ENCODE measurements at regions not wholly inside any gene's neighbourhood (a gene's known extent, or its start where the extent isn't known, plus 50 kb on each side); places are given as distances from the start of the nearest gene placed in this dataset.

DNA sequence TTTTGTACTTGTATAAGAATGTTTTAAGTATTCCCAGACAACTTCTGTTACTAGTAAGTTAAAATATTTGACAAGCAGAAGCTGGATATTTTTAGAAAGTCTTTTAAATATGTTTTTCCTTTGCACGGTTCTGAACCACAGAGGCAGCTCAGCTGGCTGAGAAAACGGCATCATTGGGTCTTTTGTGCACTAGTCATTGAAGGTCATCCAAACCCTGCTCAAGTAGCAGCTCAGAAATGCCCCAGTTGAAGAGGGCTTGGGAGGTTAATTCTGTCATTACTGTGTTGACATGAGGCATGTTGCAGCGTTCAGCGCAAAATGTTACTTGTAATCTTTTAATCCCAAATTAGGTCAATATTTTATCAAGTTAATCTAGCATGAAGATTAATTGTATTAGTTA lies 383.7 kb upstream of the FAM241A start:
- no peak for DNase-seq

DNA sequence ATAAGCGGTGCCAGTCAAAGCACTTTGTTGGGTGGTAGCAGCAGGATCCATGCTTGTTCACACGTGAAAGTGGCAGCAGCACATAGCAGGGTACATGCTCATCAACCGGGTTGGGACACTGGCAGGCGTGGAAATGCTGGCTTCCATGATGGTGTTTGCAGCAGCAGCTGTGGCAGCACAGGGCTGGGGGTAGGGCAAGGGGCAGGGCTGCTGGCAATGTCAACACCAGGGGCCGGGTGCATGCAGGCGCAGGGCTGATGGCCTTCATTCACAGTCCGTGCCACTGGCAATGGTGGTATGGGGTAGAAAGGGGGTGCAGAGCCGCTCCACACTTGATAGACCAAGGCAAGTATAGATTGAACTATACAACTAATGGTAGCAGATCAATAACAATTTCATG lies 374.7 kb upstream of the FAM241A start:
- DNase-seq: no peak

DNA sequence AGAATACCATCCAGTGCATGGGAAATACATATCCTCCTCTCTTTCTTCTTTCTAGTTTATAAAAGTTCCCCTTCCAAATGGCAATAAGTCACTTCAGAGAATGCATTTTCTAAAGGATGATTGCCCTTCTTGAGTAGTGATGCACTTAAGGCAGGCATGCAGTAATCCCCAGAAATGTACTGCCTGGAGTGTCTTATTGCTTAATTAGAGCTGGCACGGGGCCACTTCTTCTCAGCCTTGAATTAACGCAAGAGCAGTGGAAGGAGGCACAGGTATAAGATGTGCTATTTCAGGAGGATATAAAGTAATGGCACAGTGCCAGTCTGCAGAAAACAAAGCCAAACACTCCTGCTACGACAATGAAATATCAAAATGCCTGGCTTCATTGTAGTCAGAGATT lies 371.4 kb upstream of the FAM241A start:
- no peak for DNase-seq

DNA sequence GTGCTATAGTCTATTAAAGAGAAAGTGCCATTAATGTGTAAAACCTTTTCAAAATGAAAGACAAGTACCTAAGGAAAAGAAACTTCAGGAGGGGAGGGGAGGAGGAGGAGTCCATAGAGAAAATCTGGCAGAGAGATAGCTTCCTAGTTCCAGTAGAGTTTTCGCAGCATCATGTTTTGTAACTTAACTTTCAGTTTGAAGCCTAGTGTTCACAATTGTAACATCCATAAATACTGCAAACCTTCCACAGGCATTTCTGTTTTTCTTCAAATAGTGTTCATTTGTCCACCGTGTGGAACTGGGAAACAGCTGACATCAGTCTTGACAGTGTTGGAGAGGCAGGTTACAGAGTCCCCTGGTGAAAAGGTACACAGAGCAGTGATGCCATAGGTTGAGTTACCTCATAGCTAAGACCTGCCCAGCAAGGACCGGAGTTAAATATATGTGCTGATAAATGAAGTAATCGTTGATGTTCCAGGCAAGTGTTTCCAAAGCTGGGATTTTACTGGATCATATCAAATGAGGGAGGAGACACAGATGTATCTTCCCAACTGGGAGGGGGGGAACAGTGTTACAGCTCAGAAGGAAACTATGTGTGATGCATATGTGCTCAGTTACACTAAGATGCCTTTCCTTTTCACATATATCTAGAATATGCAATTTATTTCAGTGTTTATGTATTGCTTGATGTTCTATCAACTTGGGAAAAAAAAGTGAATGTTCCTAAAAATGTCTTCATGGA lies 369.5 kb upstream of the FAM241A start:
- peak; percentile 9 for DNase-seq

DNA sequence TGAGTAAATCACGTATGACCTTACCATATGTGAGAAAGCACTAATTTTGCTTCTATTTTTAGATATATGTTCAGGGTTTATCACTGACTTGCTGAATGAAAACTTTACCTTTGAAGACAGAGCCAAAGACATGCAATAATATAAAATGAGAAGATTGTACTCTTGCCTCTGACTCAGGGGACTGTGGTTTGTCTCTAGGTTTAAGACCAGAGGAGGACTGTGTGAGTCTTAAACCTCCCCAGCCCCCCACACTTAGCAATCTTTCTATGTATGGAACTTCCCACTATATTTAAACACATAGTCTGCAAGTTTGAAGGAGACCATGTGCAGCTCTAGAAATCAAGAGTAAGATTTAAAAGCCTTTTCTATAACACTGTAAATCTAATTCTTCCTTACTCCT lies 368.7 kb upstream of the FAM241A start:
- peak; percentile 6 for DNase-seq

DNA sequence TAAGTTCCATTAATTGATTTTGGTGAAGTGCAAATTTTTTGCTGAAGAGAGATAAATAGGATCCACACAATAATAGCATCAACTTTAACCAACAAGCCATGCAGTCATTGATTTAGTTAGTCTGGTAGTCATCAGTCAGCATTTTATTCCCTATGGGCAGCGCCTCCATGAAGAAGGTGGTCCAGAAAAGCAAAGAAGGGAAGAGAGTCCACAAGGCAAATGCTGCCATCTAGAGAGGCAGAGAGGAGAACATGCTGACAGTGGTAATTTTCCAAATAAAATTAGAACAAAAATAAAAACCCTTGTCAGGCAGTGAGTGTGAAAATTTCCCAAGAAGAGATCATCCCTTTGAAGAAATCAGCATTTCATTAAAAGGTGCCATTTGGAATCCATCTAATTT lies 366.7 kb upstream of the FAM241A start:
- DNase-seq: peak; percentile 8

DNA sequence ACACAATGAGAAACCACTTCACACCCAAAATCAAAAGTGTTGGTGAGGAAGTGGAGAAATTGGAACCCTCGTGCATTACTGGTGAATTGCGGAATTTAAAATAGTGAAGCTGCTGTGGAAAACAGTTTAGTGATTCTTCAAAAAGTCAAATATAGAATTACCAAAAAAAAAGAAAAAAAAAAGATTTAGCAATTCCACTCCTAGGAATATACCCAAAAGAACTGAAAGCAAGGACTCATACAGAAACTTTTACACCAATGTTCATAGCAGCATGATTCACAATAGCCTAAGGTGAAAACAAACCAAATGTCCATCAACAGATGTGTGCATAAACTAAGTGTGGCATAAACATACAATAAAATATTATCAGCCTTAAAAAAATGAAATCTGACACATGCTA lies 364.3 kb upstream of the FAM241A start:
- no peak for DNase-seq

DNA sequence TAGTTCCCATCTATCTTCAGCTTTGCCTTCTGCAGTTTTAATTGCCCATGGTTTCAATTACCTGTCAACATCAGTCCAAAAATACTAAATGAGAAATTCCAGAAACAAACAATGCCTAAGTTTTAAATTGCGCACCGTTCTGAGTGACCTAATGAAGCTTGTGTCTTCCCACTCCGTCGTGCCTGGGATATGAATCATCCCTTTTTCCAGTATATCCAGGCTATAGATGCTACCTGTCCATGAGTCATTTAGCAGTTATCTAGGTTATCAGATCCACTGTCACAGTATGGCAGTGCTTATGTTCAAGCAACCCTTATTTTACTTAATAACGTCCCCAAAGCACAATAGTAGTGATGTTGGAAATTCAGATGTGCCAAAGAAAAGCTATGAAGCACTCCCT lies 363.6 kb upstream of the FAM241A start:
- DNase-seq: no peak

DNA sequence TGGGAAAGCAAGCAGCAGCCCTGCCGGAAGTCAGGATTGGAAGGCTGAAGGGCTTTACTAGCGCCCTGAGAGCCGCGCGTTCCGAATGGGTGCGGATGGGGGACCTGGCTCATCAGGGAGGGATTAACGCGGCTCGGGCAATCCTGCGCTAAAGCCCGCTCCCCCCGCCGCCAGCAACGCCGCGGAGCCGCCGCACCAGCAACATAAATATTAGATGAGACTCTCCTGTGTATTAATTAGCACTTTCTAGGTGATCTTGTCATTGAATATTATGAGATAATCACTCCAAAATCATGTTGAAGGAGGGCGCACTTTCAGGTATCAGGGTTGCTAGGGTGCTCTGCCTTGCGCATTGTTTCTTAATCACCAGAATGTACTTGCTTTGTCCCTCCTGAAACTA lies 357.2 kb upstream of the FAM241A start:
- DNase-seq: no peak

DNA sequence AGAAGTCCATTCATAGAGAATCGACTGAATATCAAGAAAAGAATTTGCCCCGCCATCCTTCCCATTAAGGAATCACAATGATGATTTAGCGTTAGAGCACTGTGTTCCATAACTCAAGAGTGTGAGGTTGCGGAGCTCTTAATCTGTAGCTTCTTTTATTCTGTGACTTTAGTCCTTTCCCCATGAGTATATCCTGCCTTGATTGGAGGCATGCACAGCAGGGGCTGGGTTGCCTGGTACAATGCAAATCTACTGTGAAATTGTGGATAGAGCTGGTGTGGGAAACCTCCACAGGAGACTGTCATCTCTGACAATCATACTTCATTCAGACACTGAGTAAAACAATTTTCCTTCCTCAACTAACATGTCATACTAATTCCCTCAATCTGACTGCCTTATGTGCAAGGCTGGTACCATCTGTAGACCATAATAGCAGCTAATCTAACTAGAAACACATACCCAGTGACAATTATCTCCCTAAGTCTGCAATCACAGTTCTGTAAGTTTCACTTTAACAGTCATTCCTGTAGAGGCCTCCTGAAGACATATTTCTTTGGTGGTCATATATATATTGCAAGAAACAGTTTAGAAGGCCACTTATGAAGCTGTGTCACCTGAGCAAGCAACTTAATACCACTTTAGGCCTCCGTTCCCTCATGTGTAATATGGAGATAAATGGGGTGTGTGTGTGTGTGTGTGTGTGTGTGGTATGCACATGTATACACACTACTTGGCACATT lies 355.2 kb upstream of the FAM241A start:
- DNase-seq: no peak

DNA sequence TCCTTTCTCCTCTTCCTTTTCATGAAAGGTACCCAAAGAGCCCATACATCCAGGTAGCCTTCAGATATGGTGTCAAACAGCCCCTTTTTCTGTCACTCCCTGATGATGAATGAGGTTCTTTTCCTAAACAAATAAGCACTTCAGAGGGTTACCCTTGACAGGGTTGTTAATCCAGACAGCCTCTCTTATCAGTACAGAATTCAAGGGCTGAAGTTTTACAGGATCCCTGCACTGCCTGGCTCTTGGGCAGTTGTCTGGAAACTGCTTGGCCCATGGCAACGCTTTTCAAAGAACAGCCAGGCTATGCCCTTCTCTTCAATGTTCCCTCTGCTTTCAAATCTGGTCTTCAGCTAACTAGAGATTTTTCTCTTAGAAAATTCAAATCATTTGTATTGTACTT lies 352.6 kb upstream of the FAM241A start:
- no peak for DNase-seq

DNA sequence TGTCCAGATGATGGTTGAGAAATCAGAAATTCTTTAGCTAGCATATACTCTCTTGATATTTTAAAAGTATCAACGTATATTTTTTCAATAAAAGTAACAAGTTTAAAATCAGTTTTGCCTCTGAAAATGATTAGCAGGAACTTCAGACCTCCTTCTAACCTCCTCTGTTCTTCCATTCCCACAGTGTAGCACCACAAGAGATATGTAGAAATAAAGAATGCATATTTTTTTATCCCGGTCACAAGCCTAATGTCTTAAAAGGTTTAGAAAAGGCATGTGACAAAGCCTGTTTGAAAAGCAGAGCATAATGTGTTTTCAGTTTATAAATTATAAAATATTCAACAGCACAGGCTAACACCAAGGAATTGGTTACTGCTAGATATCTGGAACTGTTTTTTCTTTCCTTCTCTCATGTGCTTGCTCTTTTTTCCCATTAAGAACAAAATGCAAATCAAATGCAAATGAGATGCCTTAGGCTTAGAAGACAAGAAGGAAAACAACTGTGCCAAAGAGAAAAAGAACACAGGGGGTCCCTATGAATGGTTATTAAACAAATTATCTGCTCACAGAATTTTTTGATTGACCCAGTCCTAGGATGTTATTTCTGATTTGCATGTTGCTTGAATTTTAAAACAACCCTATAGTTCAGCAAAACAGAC lies 351.7 kb upstream of the FAM241A start:
- DNase-seq: no peak

DNA sequence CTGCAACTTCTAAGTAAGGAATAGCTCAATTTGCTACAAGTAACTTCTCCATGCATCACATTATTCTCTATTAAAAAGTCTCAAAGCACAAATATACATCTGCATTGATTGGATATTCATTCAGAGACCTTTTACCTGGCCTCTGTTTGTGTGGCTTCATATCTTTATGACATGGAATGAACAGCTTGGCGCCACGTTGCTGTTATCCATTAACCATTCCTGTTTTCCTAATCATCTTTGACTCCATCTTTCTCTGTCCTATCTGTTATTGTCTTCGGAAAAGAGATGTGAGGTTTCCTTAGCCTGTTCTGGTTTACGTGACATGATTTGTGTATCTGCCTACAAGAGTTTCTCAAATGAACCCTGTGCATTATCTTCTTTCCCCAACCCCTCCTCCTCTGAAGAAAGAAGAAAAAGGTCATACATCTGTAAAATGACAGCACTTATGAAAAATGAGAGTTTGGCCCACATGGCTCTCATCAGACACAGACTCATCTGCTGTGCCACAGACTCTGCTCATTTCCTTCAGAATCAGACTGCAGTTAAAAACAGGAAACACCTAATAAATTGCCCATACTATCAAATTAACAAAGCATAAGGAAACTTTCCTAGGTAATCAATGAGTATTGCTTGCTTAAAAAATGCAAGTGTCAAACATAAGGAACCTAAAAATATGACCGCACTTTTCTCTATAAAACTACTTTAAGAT lies 347.6 kb upstream of the FAM241A start:
- DNase-seq: no peak

DNA sequence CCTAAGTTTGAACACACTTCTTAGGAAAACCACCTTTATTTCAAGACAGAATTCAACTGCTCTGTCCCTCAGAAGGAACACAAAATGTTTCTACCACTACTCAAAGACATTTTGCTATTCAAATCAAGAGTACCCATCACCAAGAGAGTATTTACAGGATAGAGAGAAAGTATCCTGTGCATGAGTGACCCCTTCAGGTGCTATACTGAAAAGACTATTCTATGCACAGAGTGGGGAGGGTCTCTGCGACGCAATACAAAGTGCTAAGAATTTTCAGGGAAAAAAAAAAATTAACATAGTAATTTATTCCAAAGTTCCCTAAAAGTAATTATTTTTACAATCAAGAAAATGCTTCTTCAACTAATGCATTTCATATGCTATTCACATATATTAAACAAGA lies 346.4 kb upstream of the FAM241A start:
- no peak for DNase-seq

DNA sequence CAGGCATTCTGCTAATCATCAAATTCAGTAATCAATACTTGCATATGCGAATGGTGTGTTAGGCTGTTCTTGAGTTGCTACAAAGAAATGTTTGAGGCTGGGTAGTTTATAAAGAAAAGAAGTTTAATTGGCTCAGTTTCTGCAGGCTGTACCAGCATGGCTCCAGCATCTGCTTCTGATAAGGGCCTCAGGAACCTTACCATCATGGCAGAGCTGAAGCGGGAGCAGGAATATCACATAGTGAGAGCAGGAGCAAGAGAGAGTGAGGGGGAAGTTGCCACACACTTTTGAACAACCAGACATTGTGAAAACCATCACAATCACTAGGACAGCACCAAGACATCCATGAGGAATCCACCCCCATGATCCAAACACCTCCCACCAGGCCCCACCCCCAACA lies 344.7 kb upstream of the FAM241A start:
- DNase-seq: no peak

DNA sequence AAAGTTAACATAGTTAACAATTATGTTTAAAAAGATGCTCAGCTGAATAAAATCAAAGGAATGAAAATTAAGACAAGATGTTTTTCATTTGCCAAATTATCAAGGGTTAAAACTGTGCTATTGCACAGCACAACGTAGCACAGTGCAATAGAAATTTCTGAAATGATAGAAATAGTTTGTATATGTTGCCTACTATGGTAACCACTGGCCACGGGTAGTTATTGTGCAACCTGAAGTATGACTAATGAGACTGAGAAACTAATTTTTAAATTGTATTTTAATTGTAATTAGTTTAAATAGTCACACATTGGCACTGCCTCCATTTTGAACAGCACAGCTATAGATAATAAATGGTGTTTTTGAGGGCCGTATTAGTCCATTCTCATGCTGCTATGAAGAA lies 343.1 kb upstream of the FAM241A start:
- no peak for DNase-seq

DNA sequence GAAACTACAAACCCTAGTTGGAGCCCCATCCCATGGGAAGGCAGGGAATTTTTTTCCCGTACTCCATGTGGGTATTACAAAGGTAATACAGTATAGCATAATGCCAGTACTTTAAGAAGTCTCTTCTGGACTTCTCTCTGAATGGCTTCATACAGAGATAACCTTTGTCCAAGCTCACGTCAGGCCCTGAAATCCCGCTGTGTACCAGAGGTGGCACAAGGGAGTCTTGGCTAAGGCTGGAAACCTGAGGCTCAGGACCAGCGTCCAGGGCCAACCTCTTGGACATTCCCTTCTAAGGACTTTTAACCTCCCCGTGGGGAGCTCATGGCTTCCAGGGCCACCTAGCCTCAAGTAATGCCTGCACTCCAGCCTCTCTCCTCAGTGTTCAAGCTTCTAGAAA lies 338.9 kb upstream of the FAM241A start:
- no peak for DNase-seq

DNA sequence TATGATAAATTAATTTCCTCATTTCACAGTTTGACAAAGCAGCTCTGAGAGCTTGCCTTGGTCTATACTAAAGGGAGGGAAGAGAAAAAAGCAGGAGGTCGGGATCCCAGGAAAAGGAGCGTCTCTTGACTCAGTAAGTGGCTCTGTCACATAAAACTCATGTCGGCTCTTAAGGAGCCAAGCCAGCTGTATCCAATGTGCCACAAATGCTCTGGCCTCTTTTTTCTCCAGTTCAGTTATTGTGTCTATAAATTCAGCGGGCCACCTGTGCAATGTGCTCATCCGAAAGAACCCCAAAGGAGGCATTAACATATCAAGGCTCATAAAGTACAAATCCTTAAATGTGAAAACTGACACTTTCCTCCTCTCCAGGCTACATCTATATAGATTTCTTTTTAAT lies 337.7 kb upstream of the FAM241A start:
- DNase-seq: no peak

DNA sequence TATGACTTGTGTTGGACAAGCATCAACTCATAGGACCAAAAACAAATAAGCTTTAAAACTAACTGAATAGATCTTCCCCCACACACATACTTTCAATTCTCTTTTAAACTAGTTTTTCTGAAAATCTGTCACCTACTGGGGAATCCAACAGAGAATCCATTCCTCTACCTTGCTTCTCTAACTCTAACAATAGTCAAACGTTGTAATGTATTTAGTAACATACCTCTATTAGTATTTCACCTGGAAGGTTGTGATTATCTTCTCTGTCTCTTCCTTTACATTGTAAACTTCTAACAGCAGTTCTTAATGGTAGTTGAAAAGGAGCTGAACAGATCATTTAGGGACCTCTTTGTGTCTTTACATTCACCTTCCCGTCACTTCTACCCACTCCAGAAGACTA lies 337.1 kb upstream of the FAM241A start:
- no peak for DNase-seq

DNA sequence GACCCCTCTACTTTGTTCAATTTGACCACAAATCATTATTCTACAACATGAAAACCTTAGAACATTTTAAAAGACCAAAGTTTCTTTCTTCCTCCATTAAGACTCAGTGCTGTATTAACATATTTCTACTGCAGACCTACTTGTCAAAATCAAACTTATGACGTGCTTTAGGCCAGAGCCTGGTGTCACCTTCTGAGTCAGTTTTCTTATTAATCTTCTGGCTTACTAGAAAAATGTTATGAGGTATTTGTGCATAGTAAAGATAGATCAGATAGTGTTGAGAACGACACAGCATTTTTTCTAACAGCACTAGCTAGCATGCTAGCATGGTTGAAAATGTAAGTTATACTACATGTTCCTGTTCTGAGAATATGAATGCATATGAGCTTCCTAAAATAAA lies 333.6 kb upstream of the FAM241A start:
- no peak for DNase-seq

DNA sequence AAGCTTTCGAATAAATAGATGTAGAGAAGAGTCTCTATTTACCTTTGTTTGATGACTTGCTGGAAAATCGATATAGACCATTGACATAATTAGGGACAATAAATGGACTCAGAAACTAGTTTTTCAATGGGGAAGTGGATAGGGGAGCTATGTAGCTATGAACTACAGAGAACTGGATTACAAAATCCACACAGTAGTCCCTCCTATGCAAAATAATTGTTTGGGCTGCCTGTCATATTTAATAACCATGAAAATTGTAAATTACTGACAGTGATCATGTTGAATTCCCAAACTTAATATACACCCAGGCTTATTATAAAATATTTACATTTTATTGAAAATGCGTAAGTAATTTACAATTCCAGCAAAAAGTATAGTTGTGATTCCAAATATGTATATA lies 333.1 kb upstream of the FAM241A start:
- no peak for DNase-seq

DNA sequence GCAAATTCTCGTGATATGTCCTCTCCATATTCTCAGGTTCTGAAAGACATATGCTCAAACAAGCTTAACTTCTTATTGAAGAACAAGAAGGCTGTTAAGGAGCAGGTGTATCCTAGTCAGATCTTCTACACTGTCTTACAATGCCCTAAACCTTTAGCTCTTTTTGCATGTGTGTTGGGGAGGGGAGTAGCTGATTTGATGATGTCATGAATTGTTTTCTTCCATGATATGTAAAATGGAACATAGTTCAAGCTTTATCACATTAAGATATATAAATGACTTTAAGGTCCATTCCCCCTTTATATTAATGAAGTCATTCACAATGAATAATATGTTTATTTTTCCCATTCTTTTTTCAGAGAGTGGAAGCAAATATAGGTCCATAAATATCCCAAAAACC lies 332.5 kb upstream of the FAM241A start:
- DNase-seq: no peak

DNA sequence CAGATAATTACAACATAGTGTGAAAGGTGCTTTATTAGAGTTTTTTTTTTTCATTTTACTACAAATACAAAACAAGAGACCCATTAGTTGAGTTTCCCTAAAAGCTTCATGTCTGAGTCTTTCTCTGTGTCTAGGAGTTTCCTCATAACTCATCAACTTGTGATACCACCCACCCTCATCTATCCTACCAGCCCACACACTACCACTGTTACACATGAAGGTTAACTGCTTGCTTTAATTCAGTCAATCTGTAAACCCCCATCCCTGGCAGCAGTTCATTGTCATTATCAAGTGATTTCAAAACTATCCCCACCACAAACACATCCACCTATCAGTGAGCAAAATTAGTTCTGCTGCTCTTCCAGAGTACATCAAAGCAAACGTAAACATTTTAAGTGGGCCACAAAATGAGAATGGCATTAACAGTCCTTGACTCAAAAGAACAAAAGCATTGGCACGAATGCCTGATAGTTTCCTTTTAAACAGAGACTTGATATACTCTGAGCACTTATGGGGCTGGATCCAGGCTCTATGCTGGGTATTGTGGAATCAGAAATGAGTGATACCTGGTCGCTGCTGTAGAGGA lies 331.6 kb upstream of the FAM241A start:
- DNase-seq: no peak
